Chondrocyte (in vitro differentiated cells): ENCODE measurements at regions not wholly inside any gene's neighbourhood (a gene's known extent, or its start where the extent isn't known, plus 50 kb on each side); places are given as distances from the start of the nearest gene placed in this dataset.
A peak's percentile ranks its signal among the peaks of the same experiment; 100 is the strongest.

ENCODE experiments used
- DNase-seq: peaks from one replicate; pipeline ENCODE4 v3.0.0; 2021; ENCODE audit warnings: mixed read lengths, low spot score
- H3K27ac Mint-ChIP-seq: one replicate; pipeline ENCODE4 v1.8.0; 2021; ENCODE audit warnings: mild to moderate bottlenecking, moderate library complexity, mixed read lengths; ENCODE audit not compliant: unreplicated experiment
- H3K27me3 Mint-ChIP-seq: 2 replicates; pipeline ENCODE4 v1.8.0; 2021; ENCODE audit warnings: low read depth, mixed read lengths
- H3K36me3 Mint-ChIP-seq: 2 replicates; pipeline ENCODE4 v1.8.0; 2021; ENCODE audit warnings: low read depth, mixed read lengths
- H3K4me1 Mint-ChIP-seq: 2 replicates; pipeline ENCODE4 v1.8.0; 2021; ENCODE audit warnings: low read depth, mild to moderate bottlenecking, mixed read lengths
- H3K4me3 Mint-ChIP-seq: one replicate; pipeline ENCODE4 v1.8.0; 2021; ENCODE audit warnings: mild to moderate bottlenecking, moderate library complexity, mixed read lengths; ENCODE audit not compliant: unreplicated experiment
- H3K9me3 Mint-ChIP-seq: 2 replicates; pipeline ENCODE4 v1.8.0; 2021; ENCODE audit warnings: low read depth, mixed read lengths
- TF ChIP-seq, protein P1 (sequence below): fragments of 200-600 bp; sonication (generic); IDR thresholded peaks from 2 replicates; pipeline ENCODE4 v1.5.0; 2021; ENCODE audit warnings: antibody characterized with exemption, mild to moderate bottlenecking, moderate library complexity

DNA sequence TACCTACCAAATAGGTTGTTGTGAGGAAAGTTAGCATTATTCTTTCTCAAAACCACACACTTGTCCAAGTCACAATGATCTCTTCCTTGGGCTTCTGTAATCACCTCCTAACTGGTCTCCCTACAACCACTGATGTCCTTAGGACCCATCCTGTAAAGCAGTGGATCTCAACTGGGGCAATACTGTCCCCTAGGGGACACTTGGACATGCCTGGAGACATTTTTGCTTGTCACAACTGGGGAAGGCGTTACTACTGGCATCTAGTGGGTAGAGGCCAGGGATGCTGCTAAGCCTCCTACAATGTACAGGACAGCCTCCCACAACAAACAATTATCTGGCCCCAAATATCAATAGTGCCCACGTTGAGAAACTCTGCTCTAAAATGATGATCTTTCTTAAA is 118.7 kb upstream of the AP1S2 start:
- DNase-seq = no peak
- TF ChIP-seq, protein P1, sequence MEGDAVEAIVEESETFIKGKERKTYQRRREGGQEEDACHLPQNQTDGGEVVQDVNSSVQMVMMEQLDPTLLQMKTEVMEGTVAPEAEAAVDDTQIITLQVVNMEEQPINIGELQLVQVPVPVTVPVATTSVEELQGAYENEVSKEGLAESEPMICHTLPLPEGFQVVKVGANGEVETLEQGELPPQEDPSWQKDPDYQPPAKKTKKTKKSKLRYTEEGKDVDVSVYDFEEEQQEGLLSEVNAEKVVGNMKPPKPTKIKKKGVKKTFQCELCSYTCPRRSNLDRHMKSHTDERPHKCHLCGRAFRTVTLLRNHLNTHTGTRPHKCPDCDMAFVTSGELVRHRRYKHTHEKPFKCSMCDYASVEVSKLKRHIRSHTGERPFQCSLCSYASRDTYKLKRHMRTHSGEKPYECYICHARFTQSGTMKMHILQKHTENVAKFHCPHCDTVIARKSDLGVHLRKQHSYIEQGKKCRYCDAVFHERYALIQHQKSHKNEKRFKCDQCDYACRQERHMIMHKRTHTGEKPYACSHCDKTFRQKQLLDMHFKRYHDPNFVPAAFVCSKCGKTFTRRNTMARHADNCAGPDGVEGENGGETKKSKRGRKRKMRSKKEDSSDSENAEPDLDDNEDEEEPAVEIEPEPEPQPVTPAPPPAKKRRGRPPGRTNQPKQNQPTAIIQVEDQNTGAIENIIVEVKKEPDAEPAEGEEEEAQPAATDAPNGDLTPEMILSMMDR = peak; percentile 56
- H3K27ac Mint-ChIP-seq = no peak overlapping the region

DNA sequence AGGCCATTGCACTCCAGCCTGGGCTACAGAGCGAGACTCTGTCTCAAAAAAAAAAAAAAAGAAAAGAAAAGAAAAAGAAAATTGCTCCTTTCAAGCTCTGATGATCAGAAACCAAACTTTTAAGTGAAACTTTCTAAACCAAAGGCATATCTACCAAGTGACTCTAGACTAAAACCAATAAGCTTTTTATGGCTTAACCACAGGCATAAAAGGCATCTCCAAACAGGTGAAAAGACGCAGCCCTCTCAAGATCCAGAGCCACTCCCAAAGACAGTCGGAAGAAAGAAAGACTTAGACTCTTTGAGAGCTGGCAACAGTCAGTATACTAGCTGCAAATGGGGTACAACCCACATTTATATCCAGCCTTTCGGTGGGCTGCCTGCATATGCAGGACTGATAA is 117.1 kb upstream of the AP1S2 start:
- Mint-ChIP-seq H3K4me3 (no peak overlapping the region), H3K36me3 (no peaks in the 10 kb centered on the region), H3K9me3 (no peaks in the 10 kb centered on the region), H3K27ac (no peak overlapping the region), H3K4me1 (no peaks in the 10 kb centered on the region), H3K27me3 (no peaks in the 10 kb centered on the region)
- no peak for DNase-seq
- TF ChIP-seq, protein P1 = no peak

More for the DNA sequence above, 118.7 kb upstream of the AP1S2 start:
- Mint-ChIP-seq H3K4me1 (no peaks in the 10 kb centered on the region), H3K36me3 (no peaks in the 10 kb centered on the region), H3K9me3 (no peaks in the 10 kb centered on the region), H3K4me3 (no peak overlapping the region), H3K27me3 (no peaks in the 10 kb centered on the region)

DNA sequence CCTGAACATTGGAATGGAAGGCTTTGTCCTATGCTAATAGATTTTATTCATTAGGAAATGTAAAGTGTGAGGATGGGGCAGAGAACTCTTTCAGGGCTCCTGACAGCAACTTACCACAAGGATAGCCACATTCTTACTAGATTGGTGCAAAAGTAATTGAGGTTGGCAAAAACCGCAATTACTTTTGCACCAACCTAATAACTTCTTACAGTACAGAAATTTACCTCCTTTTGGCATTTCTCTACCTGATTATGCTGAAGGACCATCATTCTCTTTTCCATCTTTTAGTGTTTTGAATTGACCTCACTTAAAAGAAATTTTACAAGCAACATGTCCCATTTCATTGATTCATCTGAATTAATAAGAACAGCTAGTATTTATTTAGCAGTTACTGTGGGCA is 109.2 kb upstream of the AP1S2 start:
- no peaks in the 10 kb centered on the region for H3K9me3 Mint-ChIP-seq
- no peaks in the 10 kb centered on the region for H3K27me3 Mint-ChIP-seq
- no peak for DNase-seq
- no peaks in the 10 kb centered on the region for H3K36me3 Mint-ChIP-seq
- no peak overlapping the region for H3K27ac Mint-ChIP-seq
- no peak overlapping the region for H3K4me3 Mint-ChIP-seq
- TF ChIP-seq, protein P1 = no peak
- no peaks in the 10 kb centered on the region for H3K4me1 Mint-ChIP-seq

DNA sequence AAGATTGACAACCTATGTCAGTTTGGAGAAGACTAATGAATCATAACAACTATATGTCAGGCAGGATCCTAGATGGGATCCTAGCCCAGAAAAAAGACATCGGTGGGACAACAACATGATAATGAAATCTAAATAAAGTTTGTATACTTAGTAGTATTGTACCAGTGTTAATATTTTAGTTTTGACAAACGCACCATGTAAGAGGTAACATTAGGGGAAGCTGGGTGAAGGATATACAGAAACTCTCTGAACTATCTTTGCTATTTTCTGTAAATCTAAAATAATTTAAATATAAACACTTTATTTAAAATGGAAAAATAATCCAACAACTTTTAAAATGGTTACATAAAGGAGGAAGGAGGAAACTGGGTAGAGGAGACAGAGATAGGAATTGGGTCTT is 105.6 kb upstream of the AP1S2 start:
- Mint-ChIP-seq H3K27me3 (no peaks in the 10 kb centered on the region), H3K4me3 (no peak overlapping the region), H3K27ac (no peak overlapping the region), H3K36me3 (no peaks in the 10 kb centered on the region), H3K9me3 (no peaks in the 10 kb centered on the region), H3K4me1 (peaks cover 5% of the 10 kb centered on the region)
- no peak for DNase-seq
- TF ChIP-seq, protein P1 = no peak

DNA sequence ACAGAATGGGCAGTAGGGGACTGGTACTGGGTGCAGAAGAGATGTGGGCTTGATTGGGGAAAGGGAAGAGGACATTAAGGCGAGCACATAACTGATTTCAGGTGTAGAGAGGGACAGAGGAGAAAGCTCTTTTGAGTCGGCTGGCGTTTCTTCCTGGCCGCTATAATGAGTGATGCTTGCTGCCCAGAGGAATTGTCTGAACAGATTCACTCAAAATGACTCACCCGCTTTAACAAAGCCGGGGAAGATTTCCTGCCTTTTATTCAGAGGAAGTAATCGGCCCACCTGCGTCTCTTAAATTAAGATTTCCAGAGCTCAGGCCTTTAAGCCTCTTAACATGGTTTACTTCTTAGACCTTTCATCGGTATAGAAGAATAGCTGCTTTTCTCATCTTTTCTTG is 102.1 kb upstream of the AP1S2 start:
- peaks cover 5% of the 10 kb centered on the region for H3K4me1 Mint-ChIP-seq
- H3K27me3 Mint-ChIP-seq = no peaks in the 10 kb centered on the region
- no peak for DNase-seq
- no peaks in the 10 kb centered on the region for H3K9me3 Mint-ChIP-seq
- H3K36me3 Mint-ChIP-seq = no peaks in the 10 kb centered on the region
- TF ChIP-seq, protein P1 = no peak
- no peak overlapping the region for H3K27ac Mint-ChIP-seq
- H3K4me3 Mint-ChIP-seq = no peak overlapping the region
